CD14-positive monocyte (primary cell): ENCODE measurements at regions not wholly inside any gene's neighbourhood (a gene's known extent, or its start where the extent isn't known, plus 50 kb on each side); places are given as distances from the start of the nearest gene placed in this dataset.

ENCODE experiments used
- DNase-seq, 3 donors: peaks; one replicate each; pipeline ENCODE4 v3.0.0-alpha.2; 2011 to 2022
- H2AFZ ChIP-seq: 2 replicates; pipeline ENCODE4 v1.6.0; 2012; ENCODE audit warnings: mild to moderate bottlenecking, low read depth, low read length, inconsistent platforms; ENCODE audit not compliant: insufficient read depth, poor library complexity, severe bottlenecking
- H3K27ac ChIP-seq, 2 donors: 1 replicate in 1 of 2; 2 replicates in 1 of 2; pipeline ENCODE4 v1.5.1; 2012 to 2013; ENCODE audit warnings: low read length in 2 of 2, control low read depth in 1 of 2, inconsistent platforms in 1 of 2, low read depth in 1 of 2, mild to moderate bottlenecking in 1 of 2
- H3K27me3 ChIP-seq, 2 donors: one replicate each; pipeline versions ENCODE4 v1.6.0 to v1.6.1; 2011 to 2013; ENCODE audit warnings: low read length in 2 of 2; ENCODE audit not compliant: control insufficient read depth in 2 of 2, insufficient read depth in 2 of 2
- H3K36me3 ChIP-seq, 2 donors: replicated peaks in 1 of 2; 1 replicate in 1 of 2; 2 replicates in 1 of 2; pipeline versions ENCODE4 v1.5.1 to v1.6.1; 2012 to 2013; ENCODE audit warnings: low read length in 2 of 2, control low read depth in 1 of 2, inconsistent platforms in 1 of 2, mild to moderate bottlenecking in 1 of 2; ENCODE audit not compliant: insufficient read depth in 2 of 2, control insufficient read depth in 1 of 2
- H3K4me1 ChIP-seq, 2 donors: 1 replicate in 1 of 2; 2 replicates in 1 of 2; pipeline versions ENCODE4 v1.5.1 to v1.6.1; 2012 to 2013; ENCODE audit warnings: low read length in 2 of 2, control low read depth in 1 of 2, inconsistent platforms in 1 of 2, mild to moderate bottlenecking in 1 of 2, moderate library complexity in 1 of 2; ENCODE audit not compliant: insufficient read depth in 2 of 2, control insufficient read depth in 1 of 2
- H3K4me2 ChIP-seq: replicated peaks from 2 replicates; pipeline ENCODE3; 2012; ENCODE audit warnings: low read length, moderate library complexity, mild to moderate bottlenecking; ENCODE audit not compliant: poor library complexity, severe bottlenecking; ENCODE audit errors: extremely low read depth
- H3K4me3 ChIP-seq, 3 experiments: fragments of 200-600 bp in 1 of 3; sonication (generic) in 1 of 3; replicated peaks in 1 of 3; 1 replicate in 2 of 3; 2 replicates in 1 of 3; pipeline ENCODE4 v1.5.1; 2011 to 2013; ENCODE audit warnings: low read length in 3 of 3, mild to moderate bottlenecking in 3 of 3, control low read depth in 2 of 3, low read depth in 2 of 3, inconsistent platforms in 1 of 3, moderate library complexity in 1 of 3
- H3K79me2 ChIP-seq: 2 replicates; pipeline ENCODE4 v1.6.0; 2012; ENCODE audit warnings: mild to moderate bottlenecking, control low read depth, inconsistent platforms, low read length, moderate library complexity; ENCODE audit not compliant: insufficient read depth
- H3K9ac ChIP-seq: 2 replicates; pipeline ENCODE4 v1.6.0; 2017; ENCODE audit warnings: low read length, mild to moderate bottlenecking; ENCODE audit not compliant: insufficient read depth, poor library complexity, severe bottlenecking
- H3K9me3 ChIP-seq, 2 donors: replicated peaks in 1 of 2; 1 replicate in 1 of 2; 2 replicates in 1 of 2; pipeline versions ENCODE4 v1.5.1 to v1.6.1; 2012 to 2013; ENCODE audit warnings: low read length in 2 of 2, control low read depth in 1 of 2; ENCODE audit not compliant: control insufficient read depth in 1 of 2, insufficient read depth in 1 of 2
- H4K20me1 ChIP-seq: 2 replicates; pipeline ENCODE4 v1.6.0; 2012; ENCODE audit warnings: mild to moderate bottlenecking, low read length, control low read depth, moderate library complexity; ENCODE audit not compliant: insufficient read depth
- H3K27ac Mint-ChIP-seq, 7 donors: one replicate each; pipeline ENCODE4 v1.8.0; 2020; ENCODE audit warnings: mild to moderate bottlenecking in 7 of 7, mixed read lengths in 7 of 7, moderate library complexity in 6 of 7, inconsistent platforms in 2 of 7
- H3K27me3 Mint-ChIP-seq, 3 donors: one replicate each; pipeline ENCODE4 v1.8.0; 2021 to 2022; ENCODE audit warnings: low read depth in 3 of 3, mild to moderate bottlenecking in 3 of 3, mixed read lengths in 3 of 3, moderate library complexity in 3 of 3, inconsistent platforms in 1 of 3
- H3K36me3 Mint-ChIP-seq, 2 donors: one replicate each; pipeline ENCODE4 v1.8.0; 2020; ENCODE audit warnings: mixed read lengths in 2 of 2, inconsistent platforms in 1 of 2, mild to moderate bottlenecking in 1 of 2
- H3K4me1 Mint-ChIP-seq: one replicate; pipeline ENCODE4 v1.8.0; 2020; ENCODE audit warnings: mild to moderate bottlenecking, mixed read lengths
- H3K4me3 Mint-ChIP-seq, 2 donors: one replicate each; pipeline ENCODE4 v1.8.0; 2020; ENCODE audit warnings: mild to moderate bottlenecking in 2 of 2, mixed read lengths in 2 of 2, moderate library complexity in 1 of 2
- H3K9me3 Mint-ChIP-seq, 7 donors: one replicate each; pipeline ENCODE4 v1.8.0; 2020 to 2022; ENCODE audit warnings: mixed read lengths in 7 of 7, mild to moderate bottlenecking in 6 of 7, moderate library complexity in 6 of 7, inconsistent platforms in 2 of 7
- WGBS: methylation state at CpG from one replicate; pipeline ENCODE4 v1.1.5; 2013; ENCODE audit warnings: missing lambda C conversion rate; ENCODE audit not compliant: insufficient coverage; 5-methylcytosine and 5-hydroxymethylcytosine counted together
- intact Hi-C, 2 donors: fragments of 100-400 bp; cut with micrococcal nuclease; formaldehyde crosslinking; loops; one replicate each; pipeline versions ENCODE4 v1.15.0 to v1.15.1; 2023
- TF ChIP-seq, protein P1 (sequence below): fragments of 200-600 bp; IDR thresholded peaks from one replicate; pipeline ENCODE4 v1.8.0; 2022; ENCODE audit warnings: antibody characterized with exemption, mild to moderate bottlenecking

DNA sequence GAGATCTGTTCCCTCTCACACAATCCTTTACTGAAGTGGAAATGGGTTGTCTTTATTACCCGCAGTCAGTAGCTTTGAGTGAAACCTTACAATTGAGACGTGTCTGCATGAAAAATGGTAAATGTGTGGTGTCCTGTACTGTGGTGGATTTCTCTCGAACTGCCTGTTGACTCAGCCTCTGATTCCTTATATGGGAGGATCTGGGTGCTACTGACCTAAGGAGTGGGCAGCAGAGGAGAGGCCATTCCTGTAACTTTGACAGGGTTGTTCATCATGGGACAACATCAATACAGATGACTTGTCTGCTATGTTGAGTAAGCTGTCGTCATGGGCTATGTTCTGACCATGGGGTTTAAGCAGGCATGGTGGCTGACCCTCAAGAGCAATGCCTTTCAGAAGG is 159.6 kb upstream of the WDR1 start:
- Mint-ChIP-seq H3K4me1 (no peaks in the 10 kb centered on the region), H3K36me3 (no peaks in the 10 kb centered on the region), H3K27me3 (peaks cover 0 to 6% (median 2%) of the 10 kb centered on the region in 3 donors), H3K27ac (no peak overlapping the region), H3K9me3 (peaks cover 0 to 4% (median 1%) of the 10 kb centered on the region in 7 donors), H3K4me3 (no peak overlapping the region)
- no peak for DNase-seq
- H3K4me2 ChIP-seq: no peak overlapping the region
- no peaks in the 10 kb centered on the region for H3K79me2 ChIP-seq
- no peaks in the 10 kb centered on the region for H3K4me1 ChIP-seq
- no peak overlapping the region for H2AFZ ChIP-seq
- no peaks in the 10 kb centered on the region for H4K20me1 ChIP-seq
- H3K4me3 ChIP-seq: no peak overlapping the region
- no peaks in the 10 kb centered on the region for H3K9me3 ChIP-seq
- no peak overlapping the region for H3K27ac ChIP-seq
- no peaks in the 10 kb centered on the region for H3K27me3 ChIP-seq
- intact Hi-C loops: no loop called here
- H3K36me3 ChIP-seq: no peaks in the 10 kb centered on the region
- TF ChIP-seq, protein P1, sequence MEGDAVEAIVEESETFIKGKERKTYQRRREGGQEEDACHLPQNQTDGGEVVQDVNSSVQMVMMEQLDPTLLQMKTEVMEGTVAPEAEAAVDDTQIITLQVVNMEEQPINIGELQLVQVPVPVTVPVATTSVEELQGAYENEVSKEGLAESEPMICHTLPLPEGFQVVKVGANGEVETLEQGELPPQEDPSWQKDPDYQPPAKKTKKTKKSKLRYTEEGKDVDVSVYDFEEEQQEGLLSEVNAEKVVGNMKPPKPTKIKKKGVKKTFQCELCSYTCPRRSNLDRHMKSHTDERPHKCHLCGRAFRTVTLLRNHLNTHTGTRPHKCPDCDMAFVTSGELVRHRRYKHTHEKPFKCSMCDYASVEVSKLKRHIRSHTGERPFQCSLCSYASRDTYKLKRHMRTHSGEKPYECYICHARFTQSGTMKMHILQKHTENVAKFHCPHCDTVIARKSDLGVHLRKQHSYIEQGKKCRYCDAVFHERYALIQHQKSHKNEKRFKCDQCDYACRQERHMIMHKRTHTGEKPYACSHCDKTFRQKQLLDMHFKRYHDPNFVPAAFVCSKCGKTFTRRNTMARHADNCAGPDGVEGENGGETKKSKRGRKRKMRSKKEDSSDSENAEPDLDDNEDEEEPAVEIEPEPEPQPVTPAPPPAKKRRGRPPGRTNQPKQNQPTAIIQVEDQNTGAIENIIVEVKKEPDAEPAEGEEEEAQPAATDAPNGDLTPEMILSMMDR: no peak
- 90% methylated on average over 3 of the region's 4 CpGs for WGBS
- no peak overlapping the region for H3K9ac ChIP-seq

DNA sequence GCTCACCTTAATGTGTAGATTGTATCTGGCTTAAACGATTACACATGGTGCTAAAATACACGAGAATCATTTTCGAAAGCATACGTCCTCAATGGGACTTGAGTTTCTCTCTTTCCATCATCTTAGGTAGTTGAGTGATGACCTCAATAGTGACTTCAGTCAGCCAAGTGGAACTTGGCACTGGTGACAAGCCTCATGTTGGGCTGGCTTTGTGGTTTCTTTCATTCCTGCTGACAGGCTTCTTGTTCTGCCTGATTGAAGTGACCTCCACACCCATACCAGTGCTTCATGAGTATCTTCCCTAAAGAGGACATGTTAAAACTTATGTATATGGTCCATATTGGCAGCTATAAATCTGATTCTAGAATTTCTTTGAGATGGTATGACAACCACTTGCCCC is 159.1 kb upstream of the WDR1 start:
- no peaks in the 10 kb centered on the region for H3K27me3 ChIP-seq
- H3K36me3 Mint-ChIP-seq: no peaks in the 10 kb centered on the region
- H3K27me3 Mint-ChIP-seq: peaks cover 0 to 6% (median 4%) of the 10 kb centered on the region in 3 donors
- no peaks in the 10 kb centered on the region for H3K4me1 ChIP-seq
- H3K4me2 ChIP-seq: no peak overlapping the region
- H3K4me1 Mint-ChIP-seq: no peaks in the 10 kb centered on the region
- no peak overlapping the region for H3K4me3 Mint-ChIP-seq
- H3K36me3 ChIP-seq: no peaks in the 10 kb centered on the region
- DNase-seq: no peak
- no peak overlapping the region for H3K27ac ChIP-seq
- H3K4me3 ChIP-seq: no peak overlapping the region
- no peaks in the 10 kb centered on the region for H3K79me2 ChIP-seq
- no peaks in the 10 kb centered on the region for H3K9me3 ChIP-seq
- TF ChIP-seq, protein P1: no peak
- H2AFZ ChIP-seq: no peak overlapping the region
- H4K20me1 ChIP-seq: no peaks in the 10 kb centered on the region
- H3K27ac Mint-ChIP-seq: no peak overlapping the region
- H3K9ac ChIP-seq: no peak overlapping the region
- intact Hi-C loops: no loop called here
- 93% methylated on average over 3 of the region's 4 CpGs for WGBS
- peaks cover 0 to 4% (median 1%) of the 10 kb centered on the region in 7 donors for H3K9me3 Mint-ChIP-seq
